ENCODE measurements at regions not wholly inside any gene's neighbourhood (a gene's known extent, or its start where the extent isn't known, plus 50 kb on each side); places are given as distances from the start of the nearest gene placed in this dataset.

DNA sequence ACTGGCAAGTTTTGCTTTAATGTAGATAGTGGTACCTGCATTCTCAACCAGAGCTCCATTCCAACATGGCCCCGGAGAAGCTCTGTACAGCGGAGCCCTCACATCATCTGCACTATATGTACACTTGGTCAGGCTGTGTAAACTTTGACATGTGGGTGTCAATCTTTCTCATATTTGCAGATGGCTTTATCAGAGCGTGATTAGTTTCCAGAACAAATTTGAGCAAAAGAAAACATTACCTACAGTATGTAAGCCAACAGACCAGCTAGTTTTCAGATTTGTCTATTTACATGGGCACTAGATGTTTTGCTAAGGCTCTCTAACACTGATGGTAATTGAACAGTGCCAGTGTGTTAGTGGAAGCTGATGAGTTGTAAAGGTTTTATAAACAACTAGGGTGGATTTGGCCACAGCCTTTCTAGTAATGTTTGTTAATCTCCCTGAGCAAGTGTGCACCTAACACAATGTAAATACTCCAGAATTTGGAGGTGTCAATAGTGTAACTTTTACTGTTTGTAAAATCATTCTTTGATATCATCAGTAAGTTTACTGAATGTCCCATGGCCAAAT lies 131.8 kb downstream of the FOXA2 start (continued):
- no peak for TF ChIP-seq ZBTB3 (CRISPR knock-in tag; IDR thresholded peaks at IDR 0.05; ENCODE audit: borderline replicate concordance, low read depth)
- no peak for TF ChIP-seq ZNF225 (CRISPR knock-in tag; IDR thresholded peaks at IDR 0.05)
- TF ChIP-seq CEBPZ (IDR thresholded peaks at IDR 0.05; ENCODE audit: low read length): no peak
- no peak for TF ChIP-seq ZMYM3 (CRISPR knock-in tag; IDR thresholded peaks at IDR 0.05)
- no peak for TF ChIP-seq ZNF441 (CRISPR knock-in tag; IDR thresholded peaks at IDR 0.05; ENCODE audit: borderline replicate concordance)
- TF ChIP-seq ZNF570 (CRISPR knock-in tag; IDR thresholded peaks at IDR 0.05; ENCODE audit: borderline replicate concordance): no peak
- TF ChIP-seq, protein P1, sequence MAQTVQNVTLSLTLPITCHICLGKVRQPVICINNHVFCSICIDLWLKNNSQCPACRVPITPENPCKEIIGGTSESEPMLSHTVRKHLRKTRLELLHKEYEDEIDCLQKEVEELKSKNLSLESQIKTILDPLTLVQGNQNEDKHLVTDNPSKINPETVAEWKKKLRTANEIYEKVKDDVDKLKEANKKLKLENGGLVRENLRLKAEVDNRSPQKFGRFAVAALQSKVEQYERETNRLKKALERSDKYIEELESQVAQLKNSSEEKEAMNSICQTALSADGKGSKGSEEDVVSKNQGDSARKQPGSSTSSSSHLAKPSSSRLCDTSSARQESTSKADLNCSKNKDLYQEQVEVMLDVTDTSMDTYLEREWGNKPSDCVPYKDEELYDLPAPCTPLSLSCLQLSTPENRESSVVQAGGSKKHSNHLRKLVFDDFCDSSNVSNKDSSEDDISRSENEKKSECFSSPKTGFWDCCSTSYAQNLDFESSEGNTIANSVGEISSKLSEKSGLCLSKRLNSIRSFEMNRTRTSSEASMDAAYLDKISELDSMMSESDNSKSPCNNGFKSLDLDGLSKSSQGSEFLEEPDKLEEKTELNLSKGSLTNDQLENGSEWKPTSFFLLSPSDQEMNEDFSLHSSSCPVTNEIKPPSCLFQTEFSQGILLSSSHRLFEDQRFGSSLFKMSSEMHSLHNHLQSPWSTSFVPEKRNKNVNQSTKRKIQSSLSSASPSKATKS (CRISPR knock-in tag; IDR thresholded peaks at IDR 0.05): no peak
- TF ChIP-seq LCORL (IDR thresholded peaks at IDR 0.05): no peak
- no peak for TF ChIP-seq LCORL (CRISPR knock-in tag; IDR thresholded peaks at IDR 0.05)
- no peak for TF ChIP-seq ZBTB38 (CRISPR knock-in tag; IDR thresholded peaks at IDR 0.05)
- TF ChIP-seq HNF1B (CRISPR knock-in tag; IDR thresholded peaks at IDR 0.05): no peak
- TF ChIP-seq YY1 (IDR thresholded peaks at IDR 0.05; ENCODE audit: insufficient read depth, insufficient replicate concordance, low read depth, low read length): no peak
- TF ChIP-seq PHF5A (CRISPR knock-in tag; IDR thresholded peaks at IDR 0.05; ENCODE audit: low read depth, unreplicated experiment): no peak
- TF ChIP-seq, protein P2, sequence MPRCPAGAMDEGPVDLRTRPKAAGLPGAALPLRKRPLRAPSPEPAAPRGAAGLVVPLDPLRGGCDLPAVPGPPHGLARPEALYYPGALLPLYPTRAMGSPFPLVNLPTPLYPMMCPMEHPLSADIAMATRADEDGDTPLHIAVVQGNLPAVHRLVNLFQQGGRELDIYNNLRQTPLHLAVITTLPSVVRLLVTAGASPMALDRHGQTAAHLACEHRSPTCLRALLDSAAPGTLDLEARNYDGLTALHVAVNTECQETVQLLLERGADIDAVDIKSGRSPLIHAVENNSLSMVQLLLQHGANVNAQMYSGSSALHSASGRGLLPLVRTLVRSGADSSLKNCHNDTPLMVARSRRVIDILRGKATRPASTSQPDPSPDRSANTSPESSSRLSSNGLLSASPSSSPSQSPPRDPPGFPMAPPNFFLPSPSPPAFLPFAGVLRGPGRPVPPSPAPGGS (CRISPR knock-in tag; IDR thresholded peaks at IDR 0.05): no peak
- no peak for TF ChIP-seq XRCC5 (optimal IDR thresholded peaks at IDR 0.05; ENCODE audit: low read length)
- TF ChIP-seq RAD51 (IDR thresholded peaks at IDR 0.05; ENCODE audit: borderline replicate concordance): no peak
- TF ChIP-seq MAFK (conservative IDR thresholded peaks at IDR 0.05 in 1 of 2, IDR thresholded peaks at IDR 0.05 in 1 of 2; ENCODE audit: low read length in 2 of 2): no peak
- no peak for TF ChIP-seq ESRRA (CRISPR knock-in tag; IDR thresholded peaks at IDR 0.05; ENCODE audit: low read depth)
- peak; percentile 99 for TF ChIP-seq PITX1 (CRISPR knock-in tag; IDR thresholded peaks at IDR 0.05)
- TF ChIP-seq RFX3 (CRISPR knock-in tag; IDR thresholded peaks at IDR 0.05): no peak
- no peak for TF ChIP-seq RORA (CRISPR knock-in tag; IDR thresholded peaks at IDR 0.05)
- TF ChIP-seq PRPF4 (IDR thresholded peaks at IDR 0.05; ENCODE audit: low read depth, low read length, poor library complexity, severe bottlenecking): no peak
- no peak for TF ChIP-seq RFX5 (IDR thresholded peaks at IDR 0.05; ENCODE audit: low read depth, low read length)

Data from HepG2 (cell line).